DOHH2 (cell line): ENCODE measurements at regions not wholly inside any gene's neighbourhood (a gene's known extent, or its start where the extent isn't known, plus 50 kb on each side); places are given as distances from the start of the nearest gene placed in this dataset.

Experiments
- H3F3A ChIP-seq: fragments of 200-600 bp; sonication (generic), shearing (Covaris generic); 2 replicates; pipeline ENCODE4 v1.6.0; 2016; ENCODE audit warnings: antibody characterized with exemption, mild to moderate bottlenecking; ENCODE audit not compliant: control insufficient read depth, insufficient read depth
- H3K27ac ChIP-seq: fragments of 200-600 bp; sonication (generic); 2 replicates; pipeline ENCODE4 v1.5.1; 2014; ENCODE audit warnings: low read depth, mild to moderate bottlenecking, low read length, moderate library complexity
- H3K27me3 ChIP-seq: fragments of 200-600 bp; sonication (generic); 2 replicates; pipeline ENCODE4 v1.6.1; 2014; ENCODE audit warnings: mild to moderate bottlenecking, low read length, mixed read lengths; ENCODE audit not compliant: control insufficient read depth
- H3K36me3 ChIP-seq: fragments of 200-600 bp; sonication (generic); 2 replicates; pipeline ENCODE4 v1.6.1; 2014; ENCODE audit warnings: mild to moderate bottlenecking, low read length, moderate library complexity, mixed read lengths; ENCODE audit not compliant: control insufficient read depth
- H3K4me1 ChIP-seq: fragments of 200-600 bp; sonication (generic); 2 replicates; pipeline ENCODE4 v1.6.1; 2014; ENCODE audit warnings: mild to moderate bottlenecking, low read length, mixed read lengths; ENCODE audit not compliant: control insufficient read depth
- H3K4me2 ChIP-seq: fragments of 200-600 bp; sonication (generic); 2 replicates; pipeline ENCODE4 v1.6.0; 2014; ENCODE audit warnings: mild to moderate bottlenecking, low read length, moderate library complexity
- H3K4me3 ChIP-seq: fragments of 200-600 bp; sonication (generic); 2 replicates; pipeline ENCODE4 v1.5.1; 2014; ENCODE audit warnings: mild to moderate bottlenecking, low read length, mixed read lengths
- H3K79me2 ChIP-seq: fragments of 200-600 bp; sonication (generic); 2 replicates; pipeline ENCODE4 v1.6.1; 2014; ENCODE audit warnings: mild to moderate bottlenecking, low read length, mixed read lengths; ENCODE audit not compliant: control insufficient read depth
- H3K9me2 ChIP-seq: fragments of 200-600 bp; sonication (generic); replicated peaks from 2 replicates; pipeline ENCODE4 v1.6.1; 2014; ENCODE audit warnings: mild to moderate bottlenecking, low read length, mixed read lengths; ENCODE audit not compliant: control insufficient read depth
- H3K9me3 ChIP-seq: fragments of 200-600 bp; sonication (generic); 2 replicates; pipeline ENCODE4 v1.6.1; 2014; ENCODE audit warnings: antibody characterized with exemption, low read length, mixed read lengths; ENCODE audit not compliant: control insufficient read depth, insufficient read depth
- H4K20me1 ChIP-seq: fragments of 200-600 bp; sonication (generic); 2 replicates; pipeline ENCODE4 v1.6.0; 2014; ENCODE audit warnings: low read depth, mild to moderate bottlenecking, antibody characterized with exemption, low read length, moderate library complexity; ENCODE audit not compliant: control insufficient read depth, insufficient read depth
- EZH2phosphoT487 ChIP-seq: fragments of 200-600 bp; sonication (generic); IDR thresholded peaks from 2 replicates; pipeline ENCODE4 v1.6.1; 2017; ENCODE audit warnings: borderline replicate concordance, mild to moderate bottlenecking, antibody characterized with exemption, low read length, moderate library complexity, mixed read lengths
- TF ChIP-seq, protein P1 (sequence below): fragments of 200-600 bp; sonication (generic); IDR thresholded peaks from one replicate; pipeline ENCODE4 v1.5.1; 2014; ENCODE audit warnings: antibody characterized with exemption, mild to moderate bottlenecking, low read depth, low read length; ENCODE audit not compliant: poor library complexity, severe bottlenecking

DNA sequence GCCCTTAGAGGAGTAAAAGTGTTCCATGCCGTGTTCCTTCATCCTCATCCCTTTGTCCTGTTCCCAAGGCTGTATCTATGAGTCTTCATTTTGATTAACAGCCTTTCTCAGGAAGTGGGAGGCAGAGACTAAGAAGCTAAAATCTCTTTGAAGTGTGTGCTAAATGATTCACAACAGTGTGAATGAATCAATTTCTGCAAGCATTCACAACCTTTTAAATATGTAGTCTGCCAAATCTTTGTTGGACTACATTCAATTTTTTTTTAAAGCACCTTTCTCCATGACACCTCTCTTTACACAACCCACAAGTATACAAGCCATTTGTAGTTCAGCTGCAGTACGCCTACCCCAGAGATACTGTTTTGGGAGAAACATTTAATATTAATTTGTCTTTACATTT lies 408.6 kb upstream of the FANCL start:
- Histone ChIP-seq H3K9me3 (no peaks in the 10 kb centered on the region), H3K27me3 (no peaks in the 10 kb centered on the region), H3F3A (no peaks in the 10 kb centered on the region), H3K9me2 (no peaks in the 10 kb centered on the region), H3K27ac (no peak overlapping the region), H3K79me2 (no peaks in the 10 kb centered on the region), H3K4me2 (no peak overlapping the region), H3K4me1 (peaks cover 6% of the 10 kb centered on the region), H3K36me3 (no peaks in the 10 kb centered on the region), H4K20me1 (no peaks in the 10 kb centered on the region), H3K4me3 (no peak overlapping the region)
- TF ChIP-seq EZH2phosphoT487 = no peak
- TF ChIP-seq, protein P1, sequence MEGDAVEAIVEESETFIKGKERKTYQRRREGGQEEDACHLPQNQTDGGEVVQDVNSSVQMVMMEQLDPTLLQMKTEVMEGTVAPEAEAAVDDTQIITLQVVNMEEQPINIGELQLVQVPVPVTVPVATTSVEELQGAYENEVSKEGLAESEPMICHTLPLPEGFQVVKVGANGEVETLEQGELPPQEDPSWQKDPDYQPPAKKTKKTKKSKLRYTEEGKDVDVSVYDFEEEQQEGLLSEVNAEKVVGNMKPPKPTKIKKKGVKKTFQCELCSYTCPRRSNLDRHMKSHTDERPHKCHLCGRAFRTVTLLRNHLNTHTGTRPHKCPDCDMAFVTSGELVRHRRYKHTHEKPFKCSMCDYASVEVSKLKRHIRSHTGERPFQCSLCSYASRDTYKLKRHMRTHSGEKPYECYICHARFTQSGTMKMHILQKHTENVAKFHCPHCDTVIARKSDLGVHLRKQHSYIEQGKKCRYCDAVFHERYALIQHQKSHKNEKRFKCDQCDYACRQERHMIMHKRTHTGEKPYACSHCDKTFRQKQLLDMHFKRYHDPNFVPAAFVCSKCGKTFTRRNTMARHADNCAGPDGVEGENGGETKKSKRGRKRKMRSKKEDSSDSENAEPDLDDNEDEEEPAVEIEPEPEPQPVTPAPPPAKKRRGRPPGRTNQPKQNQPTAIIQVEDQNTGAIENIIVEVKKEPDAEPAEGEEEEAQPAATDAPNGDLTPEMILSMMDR = no peak

DNA sequence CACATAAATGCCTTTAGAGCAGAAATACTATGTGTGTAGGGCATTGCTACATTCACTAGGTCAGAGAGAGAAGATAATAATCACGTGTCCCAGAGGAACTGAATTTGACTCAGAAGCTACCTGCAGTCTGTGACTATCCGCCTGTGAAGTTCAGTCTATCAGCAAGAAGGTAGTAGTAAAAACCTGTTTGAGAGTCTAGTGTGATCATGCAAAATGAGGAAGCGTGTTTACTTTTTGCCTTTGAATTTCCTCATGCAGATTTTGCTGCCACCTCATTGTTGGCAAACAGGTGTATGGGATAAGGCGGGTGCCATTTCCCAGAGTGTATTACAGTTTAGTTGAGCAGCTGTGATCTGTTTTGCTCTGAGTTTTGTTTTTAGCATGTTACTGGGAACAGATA lies 403.9 kb upstream of the FANCL start:
- TF ChIP-seq EZH2phosphoT487 = no peak
- TF ChIP-seq, protein P1 = no peak
- no peaks in the 10 kb centered on the region for H3K9me3 ChIP-seq
- H3F3A ChIP-seq = no peaks in the 10 kb centered on the region
- no peak overlapping the region for H3K27ac ChIP-seq
- H3K27me3 ChIP-seq = no peaks in the 10 kb centered on the region
- H3K36me3 ChIP-seq = no peaks in the 10 kb centered on the region
- no peaks in the 10 kb centered on the region for H3K79me2 ChIP-seq
- no peaks in the 10 kb centered on the region for H3K9me2 ChIP-seq
- H3K4me2 ChIP-seq = peak overlapping the region; percentile 30
- no peak overlapping the region for H3K4me3 ChIP-seq
- H4K20me1 ChIP-seq = no peaks in the 10 kb centered on the region
- peaks cover 8% of the 10 kb centered on the region for H3K4me1 ChIP-seq

DNA sequence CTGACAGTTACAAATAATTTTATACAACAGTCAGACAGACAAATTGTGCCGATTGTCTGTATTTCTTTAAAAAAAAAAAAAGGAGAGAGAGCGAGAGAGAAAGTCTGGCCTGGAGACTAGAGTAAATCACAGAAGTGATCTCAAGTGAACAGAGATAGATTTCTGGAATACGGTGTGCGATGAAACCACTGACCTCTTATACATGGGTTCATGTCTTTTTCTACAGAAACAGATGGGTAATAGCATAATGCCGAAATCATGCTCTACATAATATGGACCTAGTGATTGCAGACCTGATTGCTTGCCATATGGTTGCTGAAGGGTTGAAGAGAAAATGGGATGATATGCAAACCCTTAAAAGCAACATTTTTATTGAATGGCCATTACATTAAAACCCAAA lies 403.3 kb upstream of the FANCL start:
- no peaks in the 10 kb centered on the region for H3K27me3 ChIP-seq
- H3K4me1 ChIP-seq = peaks cover 8% of the 10 kb centered on the region
- no peaks in the 10 kb centered on the region for H3K36me3 ChIP-seq
- H3K79me2 ChIP-seq = no peaks in the 10 kb centered on the region
- no peak overlapping the region for H3K4me2 ChIP-seq
- no peak overlapping the region for H3K27ac ChIP-seq
- no peak for TF ChIP-seq EZH2phosphoT487
- TF ChIP-seq, protein P1 = no peak
- H3K9me3 ChIP-seq = no peaks in the 10 kb centered on the region
- H3F3A ChIP-seq = no peaks in the 10 kb centered on the region
- H3K4me3 ChIP-seq = no peak overlapping the region
- no peaks in the 10 kb centered on the region for H4K20me1 ChIP-seq
- H3K9me2 ChIP-seq = no peaks in the 10 kb centered on the region

GRCh38 chr2:58641001-58641400 lies 399.9 kb upstream of the FANCL start:
- Histone ChIP-seq H3K36me3 (no peaks in the 10 kb centered on the region), H3K4me2 (no peak overlapping the region), H3K9me2 (no peaks in the 10 kb centered on the region), H4K20me1 (no peaks in the 10 kb centered on the region), H3K4me3 (no peak overlapping the region), H3K4me1 (peaks cover 8% of the 10 kb centered on the region), H3K9me3 (no peaks in the 10 kb centered on the region), H3K27me3 (no peaks in the 10 kb centered on the region), H3F3A (no peaks in the 10 kb centered on the region), H3K27ac (no peak overlapping the region), H3K79me2 (no peaks in the 10 kb centered on the region)
- no peak for TF ChIP-seq EZH2phosphoT487
- TF ChIP-seq, protein P1 = no peak
